Right lobe of liver (tissue), 6 donors: ENCODE measurements at regions not wholly inside any gene's neighbourhood (a gene's known extent, or its start where the extent isn't known, plus 50 kb on each side); places are given as distances from the start of the nearest gene placed in this dataset.

Experiments
- ATAC-seq, 4 donors: fragments of 200-7000 bp; cut with Tn5 transposase; one replicate each; pipeline ENCODE4 v1.9.1; 2020; ENCODE audit warnings: mild to moderate bottlenecking in 4 of 4, moderate library complexity in 4 of 4
- DNase-seq, 3 donors: peaks; one replicate each; pipeline ENCODE4 v3.0.0-alpha.2; 2020
- H3K27ac ChIP-seq, 3 donors: fragments of 200-600 bp; one replicate each; pipeline ENCODE4 v1.8.0; 2022
- H3K27me3 ChIP-seq, 2 donors: fragments of 200-600 bp; one replicate each; pipeline ENCODE4 v1.8.0; 2022
- H3K36me3 ChIP-seq, 4 donors: fragments of 200-600 bp; sonication (generic) in 1 of 4; one replicate each; pipeline versions ENCODE4 v1.5.1 to v1.8.0; 2017 to 2022; ENCODE audit warnings: control low read depth in 1 of 4
- H3K4me1 ChIP-seq, 4 donors: fragments of 200-600 bp; sonication (generic) in 1 of 4; one replicate each; pipeline versions ENCODE4 v1.5.1 to v1.8.0; 2017 to 2022; ENCODE audit warnings: control low read depth in 1 of 4
- H3K4me3 ChIP-seq, 3 donors: fragments of 200-600 bp; one replicate each; pipeline ENCODE4 v1.8.0; 2022
- H3K9me3 ChIP-seq, 4 donors: fragments of 200-600 bp; sonication (generic) in 1 of 4; one replicate each; pipeline versions ENCODE4 v1.5.1 to v1.8.0; 2017 to 2022; ENCODE audit warnings: control low read depth in 1 of 4
- POLR2A ChIP-seq: fragments of 450-650 bp; IDR thresholded peaks from one replicate; pipeline ENCODE4 v1.6.1; 2017; ENCODE audit warnings: antibody characterized with exemption, mild to moderate bottlenecking
- WGBS: methylation state at CpG from one replicate; pipeline ENCODE4 v1.1.6; 2018; ENCODE audit warnings: low coverage, low lambda C conversion rate; ENCODE audit not compliant: insufficient coverage; ENCODE audit errors: missing lambda C conversion rate; 5-methylcytosine and 5-hydroxymethylcytosine counted together
- intact Hi-C, 2 donors: fragments of 100-400 bp; cut with DNase I; formaldehyde crosslinking; loops; one replicate each; pipeline versions ENCODE4 v1.11.2 to v1.14.1; 2022
- TF ChIP-seq, protein P1 (sequence below), 4 donors: fragments of 200-600 bp in 3 of 4; fragments of 450-650 bp in 1 of 4; IDR thresholded peaks; one replicate each; pipeline versions ENCODE4 v1.5.1 to v1.8.0; 2016 to 2022; ENCODE audit warnings: antibody characterized with exemption in 4 of 4, mild to moderate bottlenecking in 2 of 4
- donor health status: DM: no; HTN: yes; CAD: no.
- donor health status: DM: no; HTN: no; CAD: no.
- donor health status: DM: no; HTN: no; CAD: no.
- donor health status: DM: no; HTN: yes; CAD: no.
- donor health status: DM: no; HTN: yes; CAD: no.

DNA sequence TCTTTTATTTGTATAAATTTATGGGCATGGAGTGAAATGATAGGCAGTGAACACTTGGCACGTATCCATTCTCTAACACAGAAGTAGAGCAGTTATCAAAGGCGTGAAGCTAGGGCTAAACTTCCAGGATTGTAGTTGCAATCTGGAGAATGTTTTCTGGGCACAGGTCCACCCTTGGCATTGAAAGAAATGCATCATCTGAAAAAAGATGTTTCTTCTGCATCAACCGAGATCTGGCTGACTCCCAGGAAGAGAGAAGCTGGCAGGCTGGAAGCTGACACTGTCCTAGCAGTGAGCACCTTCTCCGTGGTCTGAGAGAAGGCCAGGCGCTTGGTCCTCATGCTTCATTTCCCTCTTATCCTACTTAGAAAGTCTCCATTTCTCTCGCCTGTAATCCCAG is 600.0 kb downstream of the BRD1 start:
- no peak for ATAC-seq
- Histone ChIP-seq H3K9me3 (no peaks in the 10 kb centered on the region), H3K27ac (no peak overlapping the region), H3K27me3 (no peaks in the 10 kb centered on the region), H3K4me3 (no peak overlapping the region), H3K4me1 (no peaks in the 10 kb centered on the region), H3K36me3 (no peaks in the 10 kb centered on the region)
- intact Hi-C loops = no loop called here
- 54% methylated on average over 5 of the region's 6 CpGs for WGBS
- no peak for DNase-seq
- no peak for TF ChIP-seq POLR2A
- TF ChIP-seq, protein P1, sequence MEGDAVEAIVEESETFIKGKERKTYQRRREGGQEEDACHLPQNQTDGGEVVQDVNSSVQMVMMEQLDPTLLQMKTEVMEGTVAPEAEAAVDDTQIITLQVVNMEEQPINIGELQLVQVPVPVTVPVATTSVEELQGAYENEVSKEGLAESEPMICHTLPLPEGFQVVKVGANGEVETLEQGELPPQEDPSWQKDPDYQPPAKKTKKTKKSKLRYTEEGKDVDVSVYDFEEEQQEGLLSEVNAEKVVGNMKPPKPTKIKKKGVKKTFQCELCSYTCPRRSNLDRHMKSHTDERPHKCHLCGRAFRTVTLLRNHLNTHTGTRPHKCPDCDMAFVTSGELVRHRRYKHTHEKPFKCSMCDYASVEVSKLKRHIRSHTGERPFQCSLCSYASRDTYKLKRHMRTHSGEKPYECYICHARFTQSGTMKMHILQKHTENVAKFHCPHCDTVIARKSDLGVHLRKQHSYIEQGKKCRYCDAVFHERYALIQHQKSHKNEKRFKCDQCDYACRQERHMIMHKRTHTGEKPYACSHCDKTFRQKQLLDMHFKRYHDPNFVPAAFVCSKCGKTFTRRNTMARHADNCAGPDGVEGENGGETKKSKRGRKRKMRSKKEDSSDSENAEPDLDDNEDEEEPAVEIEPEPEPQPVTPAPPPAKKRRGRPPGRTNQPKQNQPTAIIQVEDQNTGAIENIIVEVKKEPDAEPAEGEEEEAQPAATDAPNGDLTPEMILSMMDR (IDR thresholded peaks at IDR 0.05) = no peak

DNA sequence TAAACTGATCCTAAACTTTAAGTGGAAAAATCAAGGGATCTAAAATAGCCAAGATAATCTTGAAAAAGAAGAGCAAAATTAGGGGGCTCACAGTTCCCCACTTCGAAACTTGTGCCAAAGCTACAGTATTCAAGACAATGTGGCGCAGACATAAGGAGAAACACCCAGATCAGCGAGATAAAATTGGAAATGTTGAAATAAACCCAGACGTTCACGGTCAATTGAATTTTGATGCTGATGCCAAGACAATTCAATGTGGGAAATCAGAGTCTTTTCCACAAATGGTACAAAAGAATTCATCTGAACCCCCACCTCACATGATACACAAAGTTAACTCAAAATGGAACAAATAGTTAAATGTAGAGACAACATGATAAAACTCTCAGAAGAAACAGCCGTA is 601.6 kb downstream of the BRD1 start:
- H3K36me3 ChIP-seq = no peaks in the 10 kb centered on the region
- ATAC-seq = no peak
- DNase-seq = no peak
- H3K27ac ChIP-seq = no peak overlapping the region
- no peaks in the 10 kb centered on the region for H3K4me1 ChIP-seq
- H3K4me3 ChIP-seq = no peak overlapping the region
- WGBS = 45% methylated on average over 6 of the region's 6 CpGs
- TF ChIP-seq POLR2A = no peak
- TF ChIP-seq, protein P1 (IDR thresholded peaks at IDR 0.05) = no peak
- H3K9me3 ChIP-seq = no peaks in the 10 kb centered on the region
- no peaks in the 10 kb centered on the region for H3K27me3 ChIP-seq
- intact Hi-C loops = no loop called here

DNA sequence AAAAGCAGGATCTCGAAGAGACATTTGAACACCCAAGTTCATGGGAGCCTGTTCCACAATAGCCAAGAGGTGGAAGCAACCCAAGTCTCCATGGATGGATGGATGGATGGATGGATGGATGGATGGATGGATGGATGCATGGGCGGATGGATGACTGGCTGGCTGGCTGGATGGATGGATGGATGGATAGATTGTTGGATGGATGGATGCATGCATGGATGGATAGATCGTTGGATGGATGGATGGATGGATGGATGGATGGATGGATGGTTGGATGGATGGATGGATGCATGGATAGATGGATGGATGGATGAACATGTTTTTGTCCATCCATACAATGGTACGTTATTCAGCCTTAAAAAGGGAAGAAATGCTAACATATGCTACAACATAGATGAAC is 603.4 kb downstream of the BRD1 start:
- H3K27ac ChIP-seq = no peak overlapping the region
- H3K4me3 ChIP-seq = no peak overlapping the region
- DNase-seq (no peak), ATAC-seq (no peak)
- intact Hi-C loops = no loop called here
- H3K27me3 ChIP-seq = no peaks in the 10 kb centered on the region
- WGBS = 43% methylated on average over 4 of the region's 4 CpGs
- H3K9me3 ChIP-seq = no peaks in the 10 kb centered on the region
- TF ChIP-seq POLR2A = no peak
- TF ChIP-seq, protein P1 (IDR thresholded peaks at IDR 0.05) = no peak
- no peaks in the 10 kb centered on the region for H3K4me1 ChIP-seq
- no peaks in the 10 kb centered on the region for H3K36me3 ChIP-seq

DNA sequence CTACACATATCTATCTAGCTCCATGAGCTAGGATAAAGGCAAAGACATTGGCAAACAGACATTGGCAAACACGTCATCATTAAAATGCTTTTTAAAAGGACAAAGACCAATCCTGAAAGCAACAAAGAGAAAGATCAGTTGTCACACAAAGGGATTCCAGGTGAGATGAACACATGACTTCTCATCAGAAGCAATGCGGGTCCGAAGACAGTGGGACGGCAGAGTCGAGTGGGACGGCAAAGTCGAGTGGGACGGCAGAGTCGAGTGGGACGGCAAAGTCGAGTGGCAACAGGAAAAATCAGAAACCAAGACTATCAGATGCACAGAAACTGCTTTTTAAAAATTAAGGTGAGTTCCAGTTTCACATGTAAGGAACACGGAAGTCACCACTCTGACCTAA is 609.5 kb downstream of the BRD1 start:
- DNase-seq = peak in 1 of 3 donors; percentile 18
- H3K9me3 ChIP-seq = no peaks in the 10 kb centered on the region
- no peak for TF ChIP-seq POLR2A
- TF ChIP-seq, protein P1 (IDR thresholded peaks at IDR 0.05) = no peak
- H3K4me1 ChIP-seq = no peaks in the 10 kb centered on the region
- H3K4me3 ChIP-seq = no peak overlapping the region
- no peaks in the 10 kb centered on the region for H3K36me3 ChIP-seq
- H3K27ac ChIP-seq = no peak overlapping the region
- 81% methylated on average over 12 of the region's 12 CpGs for WGBS
- intact Hi-C loops = no loop called here
- no peaks in the 10 kb centered on the region for H3K27me3 ChIP-seq
- ATAC-seq = no peak

DNA sequence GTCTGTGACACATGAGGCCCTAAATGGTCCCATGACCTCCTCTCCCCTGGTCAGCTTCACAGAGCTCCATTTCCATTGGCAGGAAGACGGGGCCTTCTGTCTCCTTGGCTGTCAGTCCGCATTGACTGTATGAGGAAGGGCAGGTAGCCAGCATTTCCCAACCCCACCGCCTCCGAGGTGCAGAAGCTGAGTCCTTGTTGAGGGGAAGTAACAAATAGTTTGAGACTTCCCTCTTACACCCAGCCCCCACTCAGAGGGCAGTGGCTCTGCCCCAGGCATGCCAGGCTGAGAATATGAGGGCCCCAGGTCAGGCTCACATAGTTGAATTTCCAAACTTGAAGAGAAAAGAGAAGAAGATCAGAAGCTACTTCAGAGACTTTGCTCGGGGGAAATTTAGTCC is 611.1 kb downstream of the BRD1 start:
- intact Hi-C loops = no loop called here
- Histone ChIP-seq H3K27ac (no peak overlapping the region), H3K4me3 (no peak overlapping the region), H3K27me3 (no peaks in the 10 kb centered on the region), H3K4me1 (no peaks in the 10 kb centered on the region), H3K36me3 (no peaks in the 10 kb centered on the region), H3K9me3 (no peaks in the 10 kb centered on the region)
- DNase-seq = peak; percentile 13 to 45 (median 24)
- ATAC-seq = no peak
- WGBS = 28% methylated on average over 4 of the region's 5 CpGs
- TF ChIP-seq, protein P1 (IDR thresholded peaks at IDR 0.05) = no peak
- TF ChIP-seq POLR2A = no peak
